AG04450 (cell line): ENCODE measurements at regions not wholly inside any gene's neighbourhood (a gene's known extent, or its start where the extent isn't known, plus 50 kb on each side); places are given as distances from the start of the nearest gene placed in this dataset.

Experiments
- CTCF ChIA-PET: fragments of 300-600, 350-600 bp; formaldehyde crosslinking; extraction: SDS; loops from one replicate; lab custom pipeline; 2022; ENCODE audit warnings: antibody characterized with exemption, inconsistent platforms; lab: Charles Lee
- POLR2A ChIA-PET: fragments of 350-600 bp; formaldehyde crosslinking; extraction: SDS; loops from one replicate; lab custom pipeline; 2021; ENCODE audit warnings: antibody characterized with exemption, inconsistent platforms; lab: Yijun Ruan, JAX
- DNase-seq: peaks from one replicate; pipeline ENCODE4 v3.0.0-alpha.2; 2011; ENCODE audit warnings: low read depth, low spot score
- H3K27ac ChIP-seq: one replicate; pipeline ENCODE4 v1.5.1; 2012; ENCODE audit warnings: low read depth, low read length, control low read depth
- H3K27me3 ChIP-seq: one replicate; pipeline ENCODE4 v1.6.0; 2012; ENCODE audit warnings: low read length; ENCODE audit not compliant: control insufficient read depth, insufficient read depth
- H3K4me3 ChIP-seq: 2 replicates; pipeline ENCODE4 v1.5.1; 2011; ENCODE audit warnings: mild to moderate bottlenecking, low read depth, low read length, control low read depth
- H3K9me3 ChIP-seq: 2 replicates; pipeline ENCODE4 v1.5.1; 2012; ENCODE audit warnings: low read length; ENCODE audit not compliant: control insufficient read depth, insufficient read depth
- TF ChIP-seq, protein P1 (sequence below): IDR thresholded peaks from 2 replicates; pipeline ENCODE4 v1.5.1; 2011; ENCODE audit warnings: low read depth, low read length, control low read depth, inconsistent platforms

DNA sequence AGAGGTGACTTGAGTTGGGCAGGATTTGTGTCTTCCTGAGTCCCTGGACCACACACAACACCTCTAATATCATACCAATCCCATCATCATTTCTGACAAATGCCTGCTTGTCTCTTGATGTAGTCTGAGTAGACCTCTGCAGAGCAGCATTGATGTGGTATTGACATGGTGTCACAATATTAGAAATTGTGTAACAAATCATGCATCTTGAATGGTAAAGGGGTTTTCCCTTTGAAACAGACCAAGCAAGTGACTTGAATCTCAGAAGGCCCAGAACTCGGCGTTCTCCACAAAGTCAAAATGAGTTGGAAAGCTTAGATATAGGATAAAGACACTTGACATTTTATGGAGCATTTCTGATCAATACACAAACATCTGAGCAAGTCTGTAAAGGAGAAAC, 72.7 kb upstream of the KIRREL1 start:
- no peak overlapping the region for H3K27ac ChIP-seq
- ChIA-PET CTCF (no interaction called here), POLR2A (no interaction called here)
- peaks cover 3% of the 10 kb centered on the region for H3K27me3 ChIP-seq
- H3K9me3 ChIP-seq: no peaks in the 10 kb centered on the region
- TF ChIP-seq, protein P1, sequence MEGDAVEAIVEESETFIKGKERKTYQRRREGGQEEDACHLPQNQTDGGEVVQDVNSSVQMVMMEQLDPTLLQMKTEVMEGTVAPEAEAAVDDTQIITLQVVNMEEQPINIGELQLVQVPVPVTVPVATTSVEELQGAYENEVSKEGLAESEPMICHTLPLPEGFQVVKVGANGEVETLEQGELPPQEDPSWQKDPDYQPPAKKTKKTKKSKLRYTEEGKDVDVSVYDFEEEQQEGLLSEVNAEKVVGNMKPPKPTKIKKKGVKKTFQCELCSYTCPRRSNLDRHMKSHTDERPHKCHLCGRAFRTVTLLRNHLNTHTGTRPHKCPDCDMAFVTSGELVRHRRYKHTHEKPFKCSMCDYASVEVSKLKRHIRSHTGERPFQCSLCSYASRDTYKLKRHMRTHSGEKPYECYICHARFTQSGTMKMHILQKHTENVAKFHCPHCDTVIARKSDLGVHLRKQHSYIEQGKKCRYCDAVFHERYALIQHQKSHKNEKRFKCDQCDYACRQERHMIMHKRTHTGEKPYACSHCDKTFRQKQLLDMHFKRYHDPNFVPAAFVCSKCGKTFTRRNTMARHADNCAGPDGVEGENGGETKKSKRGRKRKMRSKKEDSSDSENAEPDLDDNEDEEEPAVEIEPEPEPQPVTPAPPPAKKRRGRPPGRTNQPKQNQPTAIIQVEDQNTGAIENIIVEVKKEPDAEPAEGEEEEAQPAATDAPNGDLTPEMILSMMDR: no peak
- no peak for DNase-seq
- no peak overlapping the region for H3K4me3 ChIP-seq

DNA sequence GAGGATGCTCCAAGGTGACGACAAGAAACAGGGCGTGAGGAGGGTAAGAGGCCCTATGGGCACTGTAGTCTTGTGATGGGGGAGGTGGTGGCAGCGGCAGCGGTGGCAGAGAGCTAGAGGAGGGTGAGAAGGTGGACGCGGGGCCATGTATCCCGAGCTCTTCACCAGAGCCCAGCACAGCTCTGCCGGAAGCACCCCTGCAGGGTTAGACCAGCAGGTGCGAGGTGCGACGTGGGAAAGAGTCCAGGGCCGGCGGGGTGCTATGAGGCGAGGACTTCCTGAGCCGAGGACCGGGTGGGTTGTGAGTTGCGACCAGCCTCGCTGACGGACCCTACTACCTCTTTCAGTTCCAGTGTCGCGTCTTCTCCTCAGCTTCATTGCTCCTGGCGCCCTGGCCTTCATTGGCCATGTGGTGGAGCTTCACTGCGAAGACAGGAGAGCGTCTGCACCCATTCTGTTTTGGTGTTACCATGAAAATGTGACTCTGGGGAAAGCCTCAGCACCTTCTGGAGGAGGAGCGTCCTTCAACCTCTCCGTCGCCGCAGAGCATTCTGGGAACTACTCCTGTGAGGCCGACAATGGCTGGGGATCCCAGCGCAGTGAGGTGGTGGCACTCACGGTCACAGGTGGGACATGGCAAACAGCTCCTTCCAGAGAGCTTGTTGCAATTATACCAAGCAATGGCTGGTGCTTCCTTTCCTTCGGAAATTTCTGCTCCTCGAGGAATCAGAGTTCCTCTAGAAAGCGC, 67.9 kb upstream of the KIRREL1 start:
- POLR2A ChIA-PET: no interaction called here
- CTCF ChIA-PET: no interaction called here
- Histone ChIP-seq H3K4me3 (no peak overlapping the region), H3K27ac (no peak overlapping the region), H3K27me3 (peaks cover 2% of the 10 kb centered on the region), H3K9me3 (no peaks in the 10 kb centered on the region)
- DNase-seq: no peak
- TF ChIP-seq, protein P1: no peak

DNA sequence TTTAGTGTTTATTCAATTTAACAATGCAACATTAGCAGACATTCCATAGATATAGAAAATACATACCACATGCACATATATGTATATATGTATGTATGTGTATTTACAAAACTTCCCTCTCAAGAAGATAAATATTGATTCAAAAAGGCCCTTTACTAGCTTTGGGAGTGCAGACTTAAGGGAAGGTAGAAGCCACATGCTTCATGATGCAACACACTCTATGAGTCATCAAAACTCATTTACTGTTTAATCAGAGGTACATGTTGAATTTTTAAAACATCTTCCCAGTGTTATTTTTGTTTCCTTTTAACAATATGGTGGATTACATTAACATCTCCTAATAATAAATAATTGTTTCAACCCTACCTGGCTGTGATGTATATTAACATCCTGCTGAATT, 61.4 kb upstream of the KIRREL1 start:
- Histone ChIP-seq H3K9me3 (no peaks in the 10 kb centered on the region), H3K27ac (no peak overlapping the region), H3K4me3 (no peak overlapping the region), H3K27me3 (no peaks in the 10 kb centered on the region)
- ChIA-PET CTCF (no interaction called here), POLR2A (no interaction called here)
- no peak for DNase-seq
- TF ChIP-seq, protein P1: no peak

DNA sequence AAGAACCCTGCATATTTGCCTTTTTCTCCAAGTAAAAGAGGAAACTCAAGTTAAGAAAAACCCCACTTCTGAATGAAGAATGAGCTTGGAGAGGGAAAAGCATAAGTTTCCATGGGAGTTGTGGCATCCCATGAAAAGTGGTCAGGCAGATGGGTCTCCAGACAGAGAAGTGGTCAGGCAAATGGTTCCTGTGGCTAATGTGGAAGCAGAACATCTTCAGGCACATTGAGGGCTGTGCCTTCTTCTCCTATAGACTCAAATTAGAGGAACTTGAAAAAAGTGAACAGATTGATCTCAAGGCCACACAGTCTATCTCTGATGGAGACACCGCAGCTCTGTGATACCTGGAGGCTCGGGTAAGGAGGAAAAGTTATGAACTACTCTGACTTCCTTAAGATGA, 55.7 kb upstream of the KIRREL1 start:
- no peak for DNase-seq
- no peak overlapping the region for H3K4me3 ChIP-seq
- H3K27me3 ChIP-seq: peaks cover 4% of the 10 kb centered on the region
- ChIA-PET POLR2A (no interaction called here), CTCF (interaction anchor here (1.1 kb wide), 1 partner anchor 26 kb away, joined by 4 read pairs; no protein-coding TSS in a partner anchor)
- H3K27ac ChIP-seq: no peak overlapping the region
- no peaks in the 10 kb centered on the region for H3K9me3 ChIP-seq
- TF ChIP-seq, protein P1: no peak

DNA sequence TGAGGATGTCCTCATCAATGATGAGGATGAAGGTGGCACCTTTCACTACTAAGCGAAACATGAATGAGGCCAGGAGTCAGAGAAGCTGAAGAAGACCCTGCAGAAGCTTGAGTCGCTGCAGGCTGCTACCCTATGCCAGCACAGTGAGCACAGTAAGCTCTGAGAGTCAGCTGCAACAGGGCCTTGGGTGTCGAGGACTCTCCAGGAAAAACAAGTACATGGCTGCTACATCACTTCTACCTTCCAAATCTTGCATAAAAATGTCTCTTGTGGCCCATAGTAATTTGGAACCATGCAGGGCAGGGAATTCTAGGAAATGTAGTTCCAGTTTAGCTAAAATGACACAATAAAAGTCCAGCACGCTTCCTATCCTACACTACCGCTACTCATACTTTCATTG, 51.5 kb upstream of the KIRREL1 start:
- H3K9me3 ChIP-seq: no peaks in the 10 kb centered on the region
- no peak for DNase-seq
- TF ChIP-seq, protein P1: no peak
- ChIA-PET CTCF (no interaction called here), POLR2A (no interaction called here)
- no peak overlapping the region for H3K27ac ChIP-seq
- H3K4me3 ChIP-seq: no peak overlapping the region
- H3K27me3 ChIP-seq: peaks cover 4% of the 10 kb centered on the region
